Liver (tissue), 8 donors: ENCODE measurements at regions not wholly inside any gene's neighbourhood (a gene's known extent, or its start where the extent isn't known, plus 50 kb on each side); places are given as distances from the start of the nearest gene placed in this dataset.

Experiments
- DNase-seq: peaks from one replicate; pipeline ENCODE4 v3.0.0-alpha.2; 2017; ENCODE audit warnings: low spot score
- H3K27ac ChIP-seq, 2 donors: one replicate each; pipeline ENCODE4 v1.7.0; 2013; ENCODE audit warnings: inconsistent platforms in 2 of 2, low read length in 2 of 2, control low read depth in 1 of 2, low read depth in 1 of 2, mild to moderate bottlenecking in 1 of 2
- H3K27me3 ChIP-seq, 4 donors: one replicate each; pipeline versions ENCODE4 v1.6.1 to v1.7.0; 2013; ENCODE audit warnings: low read length in 3 of 4, inconsistent platforms in 1 of 4, mild to moderate bottlenecking in 1 of 4, moderate library complexity in 1 of 4; ENCODE audit not compliant: control insufficient read depth in 4 of 4, insufficient read depth in 4 of 4
- H3K36me3 ChIP-seq, 4 donors: one replicate each; pipeline versions ENCODE4 v1.6.1 to v1.7.0; 2013; ENCODE audit warnings: low read length in 3 of 4, mild to moderate bottlenecking in 3 of 4, low read depth in 1 of 4, moderate library complexity in 1 of 4; ENCODE audit not compliant: control insufficient read depth in 4 of 4, insufficient read depth in 3 of 4
- H3K4me1 ChIP-seq, 4 donors: one replicate each; pipeline versions ENCODE4 v1.6.1 to v1.7.0; 2013; ENCODE audit warnings: low read length in 3 of 4, mild to moderate bottlenecking in 3 of 4, moderate library complexity in 1 of 4; ENCODE audit not compliant: control insufficient read depth in 4 of 4, insufficient read depth in 4 of 4
- H3K4me3 ChIP-seq, 3 donors: one replicate each; pipeline versions ENCODE4 v1.6.1 to v1.7.0; 2013; ENCODE audit warnings: low read length in 3 of 3, control low read depth in 1 of 3, low read depth in 1 of 3, mild to moderate bottlenecking in 1 of 3
- H3K9ac ChIP-seq, 2 donors: one replicate each; pipeline ENCODE4 v1.7.0; 2013; ENCODE audit warnings: low read length in 2 of 2, mild to moderate bottlenecking in 2 of 2, moderate library complexity in 2 of 2, control low read depth in 1 of 2, low read depth in 1 of 2
- H3K9me3 ChIP-seq, 4 donors: one replicate each; pipeline versions ENCODE4 v1.6.1 to v1.7.0; 2013; ENCODE audit warnings: low read length in 3 of 4; ENCODE audit not compliant: control insufficient read depth in 4 of 4
- CTCF ChIP-seq: fragments of 150-350 bp; IDR thresholded peaks from 2 replicates; pipeline ENCODE4 v1.5.1; 2017; ENCODE audit warnings: improper control_type of control experiment, low read depth, low read length; ENCODE audit not compliant: missing input control
- EGR1 ChIP-seq, 2 donors: IDR thresholded peaks; 2 replicates each; pipeline ENCODE4 v1.6.1; 2016 to 2018; ENCODE audit warnings: antibody characterized with exemption in 2 of 2, low read depth in 2 of 2
- FOXA1 ChIP-seq: IDR thresholded peaks from 2 replicates; pipeline ENCODE4 v1.6.1; 2016; ENCODE audit warnings: antibody characterized with exemption
- FOXA2 ChIP-seq: IDR thresholded peaks from 2 replicates; pipeline ENCODE4 v1.6.1; 2016; ENCODE audit warnings: antibody characterized with exemption
- GABPA ChIP-seq, 2 donors: IDR thresholded peaks in 1 of 2; conservative IDR thresholded peaks in 1 of 2; 2 replicates each; pipeline ENCODE4 v1.6.1; 2016; ENCODE audit warnings: antibody characterized with exemption in 2 of 2, mild to moderate bottlenecking in 1 of 2, moderate library complexity in 1 of 2
- HNF4A ChIP-seq, 2 donors: conservative IDR thresholded peaks; 2 replicates each; pipeline ENCODE4 v1.6.1; 2016; ENCODE audit warnings: antibody characterized with exemption in 2 of 2, mild to moderate bottlenecking in 2 of 2
- HNF4G ChIP-seq: IDR thresholded peaks from 2 replicates; pipeline ENCODE4 v1.6.1; 2016; ENCODE audit warnings: antibody characterized with exemption
- JUND ChIP-seq, 2 donors: IDR thresholded peaks; 2 replicates each; pipeline ENCODE4 v1.6.1; 2016; ENCODE audit warnings: antibody characterized with exemption in 2 of 2
- MAX ChIP-seq: IDR thresholded peaks from 2 replicates; pipeline ENCODE4 v1.6.1; 2016; ENCODE audit warnings: antibody characterized with exemption
- NR2F2 ChIP-seq: IDR thresholded peaks from 2 replicates; pipeline ENCODE4 v1.6.1; 2016; ENCODE audit warnings: antibody characterized with exemption
- RAD21 ChIP-seq, 2 donors: IDR thresholded peaks; 2 replicates each; pipeline ENCODE4 v1.6.1; 2016; ENCODE audit warnings: antibody characterized with exemption in 2 of 2, mild to moderate bottlenecking in 2 of 2
- REST ChIP-seq: IDR thresholded peaks from 2 replicates; pipeline ENCODE4 v1.6.1; 2016; ENCODE audit warnings: antibody characterized with exemption, mild to moderate bottlenecking
- RXRA ChIP-seq, 2 donors: IDR thresholded peaks; 2 replicates each; pipeline ENCODE4 v1.6.1; 2017 to 2018; ENCODE audit warnings: antibody characterized with exemption in 2 of 2, mild to moderate bottlenecking in 1 of 2
- TAF1 ChIP-seq: conservative IDR thresholded peaks from 2 replicates; pipeline ENCODE4 v1.6.1; 2016; ENCODE audit warnings: antibody characterized with exemption, mild to moderate bottlenecking
- YY1 ChIP-seq: IDR thresholded peaks from 2 replicates; pipeline ENCODE4 v1.6.1; 2016; ENCODE audit warnings: antibody characterized with exemption, mild to moderate bottlenecking
- ZBTB33 ChIP-seq: IDR thresholded peaks from 2 replicates; pipeline ENCODE4 v1.6.1; 2016; ENCODE audit warnings: antibody characterized with exemption
- WGBS: extraction: QIAGEN DNeasy Blood & Tissue Kit; methylation state at CpG from one replicate; pipeline ENCODE4 v1.1.7; 2013; 5-methylcytosine and 5-hydroxymethylcytosine counted together
- donor health status: healthy.
- donor health status: healthy.
- donor health status: healthy.
- donor health status: healthy.
- donor health status: healthy.

- no peaks in the 10 kb centered on the region for H3K4me1 ChIP-seq
- no peak overlapping the region for H3K4me3 ChIP-seq
- H3K9me3 ChIP-seq: no peaks in the 10 kb centered on the region
- H3K27ac ChIP-seq: no peak overlapping the region
- no peak overlapping the region for H3K9ac ChIP-seq
- no peaks in the 10 kb centered on the region for H3K27me3 ChIP-seq
- no peaks in the 10 kb centered on the region for H3K36me3 ChIP-seq
- TF ChIP-seq REST (no peak), ZBTB33 (no peak), NR2F2 (no peak), FOXA2 (no peak), HNF4G (no peak), RAD21 (IDR thresholded peaks at IDR 0.05) (no peak)
- DNase-seq: no peak
- WGBS: 76% methylated on average over 2 of the region's 2 CpGs
Measured at GRCh38 chr5:12204761-12205160, 300.5 kb upstream of the CTNND2 start.

GRCh38 chr5:12193536-12193935 lies 289.3 kb upstream of the CTNND2 start:
- Histone ChIP-seq H3K27ac (no peak overlapping the region), H3K9ac (no peak overlapping the region), H3K4me1 (no peaks in the 10 kb centered on the region), H3K4me3 (no peak overlapping the region), H3K9me3 (peaks cover 0 to 6% (median 0%) of the 10 kb centered on the region in 4 donors), H3K36me3 (no peaks in the 10 kb centered on the region), H3K27me3 (no peaks in the 10 kb centered on the region)
- WGBS: 89% methylated on average over 9 of the region's 9 CpGs
- TF ChIP-seq RXRA (IDR thresholded peaks at IDR 0.05) (no peak), NR2F2 (no peak), EGR1 (IDR thresholded peaks at IDR 0.05; ENCODE audit: low read depth in 2 of 2) (no peak), MAX (no peak)
- no peak for DNase-seq

GRCh38 chr5:12183003-12183402 lies 278.8 kb upstream of the CTNND2 start:
- Histone ChIP-seq H3K4me1 (no peaks in the 10 kb centered on the region), H3K27ac (no peak overlapping the region), H3K4me3 (no peak overlapping the region), H3K27me3 (no peaks in the 10 kb centered on the region), H3K9ac (no peak overlapping the region), H3K9me3 (peaks cover 0 to 5% (median 0%) of the 10 kb centered on the region in 4 donors), H3K36me3 (no peaks in the 10 kb centered on the region)
- no peak for DNase-seq
- 65% methylated on average over 6 of the region's 6 CpGs for WGBS
- TF ChIP-seq RAD21 (IDR thresholded peaks at IDR 0.05) (no peak), NR2F2 (no peak), GABPA (IDR thresholded peaks at IDR 0.05 in 1 of 2, conservative IDR thresholded peaks at IDR 0.05 in 1 of 2) (no peak), HNF4A (conservative IDR thresholded peaks at IDR 0.05) (no peak), YY1 (no peak), FOXA1 (no peak), HNF4G (no peak), RXRA (IDR thresholded peaks at IDR 0.05) (no peak), CTCF (no peak), TAF1 (no peak), REST (no peak), FOXA2 (no peak), JUND (IDR thresholded peaks at IDR 0.05) (no peak), EGR1 (IDR thresholded peaks at IDR 0.05; ENCODE audit: low read depth in 2 of 2) (no peak)
